ENCODE measurements at regions not wholly inside any gene's neighbourhood (a gene's known extent, or its start where the extent isn't known, plus 50 kb on each side); places are given as distances from the start of the nearest gene placed in this dataset.

DNA sequence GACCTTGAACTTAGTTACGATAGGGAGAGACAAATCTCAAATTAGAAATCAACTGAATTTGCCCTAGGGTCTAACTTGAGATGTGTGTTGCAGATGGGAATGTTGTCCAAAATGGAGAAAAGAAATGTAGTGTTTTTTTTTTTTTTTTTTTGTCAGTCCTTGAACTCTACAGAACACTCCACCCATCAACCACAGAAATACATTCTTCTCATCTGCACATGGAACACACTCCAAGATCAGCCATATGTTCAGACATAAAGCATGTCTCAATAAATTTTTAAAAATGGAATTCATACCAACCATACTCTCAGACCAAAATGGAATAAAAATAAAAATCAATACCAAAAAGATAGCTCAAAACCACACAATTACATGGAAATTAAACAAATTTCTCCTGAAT lies 526.5 kb downstream of the FBXO15 start:
- DNase-seq, result no peak

DNA sequence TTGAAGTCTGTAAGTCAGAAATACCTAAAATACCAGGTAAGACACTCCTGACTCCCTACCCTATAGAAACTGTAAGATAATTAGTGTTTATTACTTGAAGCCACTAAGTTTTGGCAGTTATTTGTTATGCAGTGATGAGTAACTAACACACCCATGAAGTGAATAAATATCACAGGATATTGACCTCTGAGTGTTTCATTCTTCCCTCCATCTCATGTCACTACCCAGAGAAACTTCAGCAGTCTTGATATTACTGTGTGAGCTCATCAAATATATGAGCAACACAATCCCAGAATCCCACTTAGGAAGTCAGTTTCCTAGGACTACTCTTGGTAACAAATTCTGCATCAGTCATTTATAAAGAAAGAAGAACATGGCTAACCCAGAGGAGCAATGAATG lies 529.7 kb downstream of the FBXO15 start:
- no peak for DNase-seq

DNA sequence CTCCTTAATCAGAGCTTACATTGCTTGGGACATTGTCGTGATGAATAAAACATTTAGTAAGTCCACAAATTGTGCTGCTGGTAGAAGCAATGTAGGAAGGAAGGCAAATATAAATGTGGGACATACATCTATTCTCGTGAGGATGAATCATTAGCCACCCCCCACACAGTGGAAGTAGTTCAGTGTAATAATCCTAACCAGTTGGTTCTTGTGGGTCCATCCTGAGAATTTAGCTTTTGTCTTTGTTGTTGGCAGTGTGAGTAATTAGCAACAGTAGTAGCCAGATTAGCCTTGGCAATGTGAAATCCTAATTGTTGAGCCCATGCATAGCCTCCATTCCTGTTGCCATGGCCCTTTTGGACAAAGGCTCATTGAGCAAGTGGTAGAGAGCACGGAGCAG lies 532.1 kb downstream of the FBXO15 start:
- no peak for DNase-seq

DNA sequence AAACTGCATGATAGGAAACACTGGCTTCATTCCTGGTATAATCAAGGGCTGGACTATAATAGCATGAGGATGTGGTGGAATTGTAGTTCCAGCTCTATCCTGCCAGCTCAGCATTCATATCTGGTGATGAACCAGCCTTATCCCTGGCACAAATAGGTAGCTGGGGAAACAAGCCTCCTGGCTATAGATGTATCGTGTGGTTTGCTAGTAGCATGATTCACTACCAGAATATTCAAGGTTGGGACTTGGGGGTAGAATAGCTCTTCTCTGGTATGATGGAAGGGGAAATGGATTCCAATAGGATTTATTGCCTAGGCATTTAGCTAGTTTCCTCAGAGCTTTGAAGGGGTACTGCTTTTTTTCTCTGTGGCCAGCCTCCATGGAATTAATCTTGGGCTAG lies 532.8 kb downstream of the FBXO15 start:
- no peak for DNase-seq

DNA sequence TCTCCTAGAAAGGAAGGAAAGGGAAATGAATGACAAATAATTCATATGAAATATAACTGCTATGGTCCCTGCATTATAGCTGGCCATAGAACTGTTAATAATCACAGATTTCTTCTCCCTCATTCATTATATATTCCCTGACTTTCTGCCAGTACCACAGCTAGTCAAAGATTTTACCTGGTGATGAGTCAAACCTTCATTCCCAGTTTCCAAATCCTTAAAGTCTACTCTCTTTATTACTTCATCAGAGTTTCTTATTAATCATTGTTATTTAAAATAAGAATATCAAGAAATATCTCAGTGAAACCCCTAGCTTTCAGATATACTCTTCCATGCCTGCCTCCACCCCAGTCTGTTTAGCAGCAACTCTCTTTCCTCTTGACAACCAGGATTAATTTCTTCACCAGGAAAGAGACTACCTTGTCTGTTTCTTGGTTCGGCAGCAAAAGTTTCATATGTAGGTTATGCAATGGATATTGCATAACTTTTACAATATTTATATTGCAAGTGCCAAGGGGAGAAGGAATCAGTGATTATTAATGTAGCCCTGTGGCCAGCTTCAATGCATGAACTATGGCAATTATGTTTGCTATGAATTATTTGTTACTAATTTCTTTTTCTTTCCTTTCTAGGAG lies 533.8 kb downstream of the FBXO15 start:
- DNase-seq, result no peak

DNA sequence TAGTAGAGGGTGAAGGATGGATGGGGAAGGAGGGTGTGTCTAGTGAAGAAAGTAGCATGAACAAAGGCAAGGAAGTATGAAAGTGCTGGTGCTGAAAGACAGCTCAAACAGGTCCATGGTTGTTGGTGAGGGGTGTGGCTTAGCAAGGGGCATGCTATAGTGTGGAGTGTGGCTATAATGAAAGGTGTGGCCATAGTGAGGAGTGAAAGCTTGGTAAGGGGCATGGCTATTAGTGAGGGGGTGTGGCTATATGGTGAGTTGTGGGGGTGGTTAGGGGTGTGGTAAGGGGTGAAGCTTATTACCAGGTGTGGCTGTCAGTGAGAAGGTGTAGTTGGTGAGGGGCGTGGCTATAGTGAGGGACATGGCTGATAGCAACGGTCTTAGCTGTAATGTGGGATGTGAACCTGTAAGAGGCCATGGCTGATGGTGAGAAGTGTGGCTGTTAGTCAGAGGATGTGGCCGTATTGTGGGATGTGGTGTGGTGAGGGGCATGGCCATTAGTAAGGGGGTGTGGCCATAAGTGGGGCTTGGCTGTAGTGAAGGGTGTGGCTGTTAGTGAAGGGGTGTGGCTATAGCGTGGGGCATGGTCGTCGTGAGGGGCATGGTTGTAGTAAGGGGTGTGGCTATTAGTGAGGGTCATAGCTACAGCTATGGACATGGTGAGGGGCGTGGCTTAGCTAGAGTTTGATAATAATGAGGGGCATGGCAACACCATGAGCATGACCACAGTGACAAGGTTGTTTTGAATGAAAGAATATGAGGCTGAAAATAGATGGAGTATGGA lies 549.6 kb downstream of the FBXO15 start:
- DNase-seq, result no peak

DNA sequence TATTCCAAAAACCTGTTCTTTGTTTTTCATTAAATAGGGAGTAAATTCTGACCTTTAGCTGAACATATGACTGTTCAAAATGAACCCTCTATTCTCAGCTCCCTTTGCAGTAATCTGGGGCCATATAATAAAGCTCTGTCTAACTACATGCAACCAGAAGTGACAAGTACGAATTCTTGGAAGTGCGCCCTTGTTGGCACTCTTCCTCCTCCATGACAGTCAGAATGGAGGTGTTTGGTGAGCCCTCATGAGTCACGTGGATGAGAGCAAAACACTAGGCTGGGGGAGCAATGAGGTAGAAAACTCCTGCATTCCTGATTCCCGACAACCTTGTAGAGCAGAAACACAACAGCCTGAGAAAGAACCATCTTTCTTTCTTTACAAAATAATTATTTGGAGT lies 552.9 kb downstream of the FBXO15 start:
- no peak for DNase-seq

DNA sequence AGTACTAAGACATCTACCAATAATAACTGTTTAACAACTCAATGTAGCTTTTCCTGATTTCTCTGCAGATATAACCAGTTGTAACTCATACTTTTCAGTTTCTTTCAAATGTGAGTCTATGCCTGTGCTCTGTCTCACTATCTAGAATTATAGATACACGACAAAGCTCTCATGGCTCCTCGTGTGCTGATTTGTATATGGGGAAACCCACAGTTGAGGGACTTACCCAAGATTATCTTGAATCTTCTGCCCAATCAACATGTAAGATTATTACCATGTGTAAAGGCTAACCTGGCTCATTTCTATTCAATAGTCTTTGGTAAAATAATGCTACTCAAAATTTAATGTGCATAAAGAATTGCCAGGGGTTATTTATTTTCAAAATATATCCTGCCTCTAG lies 554.4 kb downstream of the FBXO15 start:
- DNase-seq, result no peak

DNA sequence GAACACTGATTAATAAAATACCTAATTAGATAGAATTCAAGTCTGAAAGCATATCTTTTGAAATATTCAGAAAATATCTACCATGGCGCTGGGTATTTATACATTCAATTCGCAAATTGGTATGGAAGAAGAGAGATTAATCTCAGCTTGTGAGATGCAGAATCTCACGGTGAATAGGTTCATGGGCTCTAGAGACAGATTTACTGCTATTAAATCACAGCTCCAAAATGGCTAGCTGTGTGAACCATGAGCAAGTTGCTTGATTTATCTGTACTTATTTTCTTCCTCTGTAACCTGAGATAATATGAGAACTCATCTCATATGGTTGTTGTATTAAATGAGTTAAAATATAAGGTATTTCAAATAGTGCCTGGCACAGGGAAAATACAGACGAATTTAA lies 556.7 kb downstream of the FBXO15 start:
- no peak for DNase-seq

DNA sequence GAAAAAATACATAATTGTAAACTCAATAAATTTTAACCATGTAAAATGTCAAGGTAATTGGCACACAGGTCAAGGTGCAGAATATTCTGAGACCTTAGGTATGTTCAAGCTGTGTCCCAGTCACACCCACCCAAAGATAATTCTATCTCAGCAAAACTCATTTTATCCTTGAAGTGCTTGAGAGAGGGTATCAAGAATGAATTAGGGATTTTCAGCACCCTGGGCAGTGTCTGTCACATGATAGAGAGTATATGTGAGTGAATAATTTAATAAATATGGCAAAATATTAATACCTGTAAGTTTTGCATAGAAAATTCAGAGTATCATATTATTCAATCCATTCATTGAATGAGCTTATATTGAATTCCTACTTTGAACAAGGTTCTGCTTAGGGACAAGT lies 567.9 kb downstream of the FBXO15 start:
- DNase-seq, result no peak

DNA sequence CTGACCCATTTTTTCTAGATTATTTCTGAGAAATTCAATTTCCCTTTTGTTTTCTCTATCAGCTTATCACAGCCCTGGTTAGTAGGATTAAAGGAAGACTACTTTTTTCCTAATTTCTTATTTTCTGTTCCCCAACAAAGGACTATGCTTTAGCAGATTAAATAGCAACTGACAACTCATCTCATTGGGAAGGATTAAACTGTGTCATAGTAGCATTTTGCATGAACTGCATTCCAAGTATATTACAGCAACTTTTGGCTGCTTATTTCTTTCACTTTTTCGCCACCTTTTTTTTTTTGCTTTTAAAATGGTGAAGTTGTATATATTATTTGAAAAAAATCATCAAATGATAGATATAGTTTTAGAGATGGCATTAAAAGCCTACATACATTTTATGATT lies 570.3 kb downstream of the FBXO15 start:
- no peak for DNase-seq

DNA sequence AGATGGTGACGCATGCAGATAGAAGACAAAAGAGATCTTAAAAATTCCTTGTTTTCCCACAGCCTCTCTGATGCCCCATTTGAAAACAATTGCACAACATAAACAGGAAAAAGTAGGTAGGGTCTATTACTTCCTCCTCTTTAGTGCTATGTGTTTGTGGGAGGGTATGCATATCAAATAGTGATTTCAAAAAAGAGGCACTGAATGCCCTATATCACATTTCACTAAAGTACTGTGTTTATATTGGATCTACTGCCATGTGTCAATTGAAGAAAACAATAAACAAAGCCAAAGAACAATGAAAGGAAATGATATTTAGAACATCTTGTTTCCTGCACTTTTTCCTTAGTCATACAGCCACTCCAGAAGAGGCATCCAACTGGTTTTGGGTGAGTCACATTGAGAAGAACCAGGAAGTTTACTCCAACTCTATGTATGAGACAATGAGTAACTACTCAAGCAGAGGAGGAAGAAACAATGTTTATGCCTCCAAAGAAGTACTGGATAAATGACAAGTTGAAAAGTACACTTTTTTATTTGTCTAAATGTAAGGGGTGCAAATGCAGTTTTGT lies 583.6 kb downstream of the FBXO15 start:
- DNase-seq, result no peak

DNA sequence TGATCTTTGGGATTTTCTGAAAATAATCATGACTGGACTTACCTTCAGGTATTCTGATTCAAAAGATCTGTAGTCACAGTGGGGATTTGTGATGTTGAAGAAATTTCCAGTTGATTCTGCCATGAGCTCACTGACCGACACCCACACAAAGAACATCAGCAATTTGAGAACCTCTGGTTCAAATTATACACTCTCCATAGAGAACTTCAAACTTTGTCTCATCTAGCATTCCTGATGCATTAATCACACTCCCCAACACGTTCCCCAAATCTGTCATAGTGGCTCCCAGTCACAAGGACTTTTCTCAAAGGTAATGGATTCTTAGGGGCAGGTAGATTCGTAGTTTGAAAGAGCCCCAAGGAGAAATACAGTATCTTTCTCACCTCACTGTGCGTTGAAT lies 584.3 kb downstream of the FBXO15 start:
- no peak for DNase-seq

DNA sequence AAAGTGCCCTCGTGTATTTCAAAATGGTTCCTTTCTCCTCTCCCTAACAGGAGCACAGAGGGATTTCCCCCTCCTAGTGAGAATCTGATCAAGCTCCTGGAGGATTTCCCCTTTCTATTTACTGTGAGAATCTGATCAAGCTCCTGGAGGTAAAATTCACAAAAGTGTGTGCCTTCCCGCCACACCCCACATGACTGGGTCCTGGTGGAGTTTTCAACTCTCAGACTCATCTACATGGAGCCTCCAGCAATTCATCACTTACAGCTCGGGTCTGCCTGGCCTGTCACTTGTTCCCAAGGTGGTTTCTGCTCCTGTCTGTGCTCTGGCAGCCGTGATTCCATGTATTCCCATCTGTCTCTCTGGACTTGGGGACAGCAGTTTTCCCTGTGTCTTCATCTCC lies 590.7 kb downstream of the FBXO15 start:
- no peak for DNase-seq

DNA sequence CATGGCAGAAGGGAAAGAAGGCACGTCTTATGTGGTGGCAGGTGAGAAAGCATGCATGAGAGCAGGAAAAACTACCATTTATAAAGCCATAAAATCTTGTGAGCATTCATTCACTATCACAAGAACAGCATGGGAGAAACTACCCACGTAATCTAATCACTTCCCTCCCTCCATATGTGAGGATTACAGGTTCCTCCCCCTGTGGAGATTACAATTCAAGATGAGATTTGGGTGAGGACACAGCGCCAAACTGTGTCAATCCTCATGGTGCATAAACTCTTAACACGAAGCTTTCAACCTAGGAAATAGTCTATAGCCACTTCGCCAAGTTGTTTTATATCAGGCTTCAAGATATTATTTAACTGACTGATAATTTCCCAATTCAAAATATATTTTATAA lies 595.5 kb downstream of the FBXO15 start:
- no peak for DNase-seq

DNA sequence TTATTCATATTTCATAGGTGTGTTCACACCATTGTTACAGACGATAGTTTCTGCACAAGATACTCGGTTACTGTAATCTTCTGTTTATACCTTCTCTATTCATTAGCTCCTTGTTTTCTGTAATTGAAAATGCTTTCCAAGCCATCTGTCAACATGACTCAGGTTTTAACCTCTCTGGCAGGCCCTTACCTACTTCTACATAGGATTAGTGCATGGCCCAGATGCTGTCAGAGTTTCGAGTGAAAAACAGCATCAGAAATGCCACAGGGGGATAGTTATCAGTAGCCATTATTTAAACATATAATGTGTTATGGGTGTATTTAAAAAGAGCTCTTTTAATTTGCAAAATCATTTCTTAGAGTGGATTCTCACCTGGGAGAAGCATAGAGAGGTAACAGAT lies 596.4 kb downstream of the FBXO15 start:
- DNase-seq, result no peak

DNA sequence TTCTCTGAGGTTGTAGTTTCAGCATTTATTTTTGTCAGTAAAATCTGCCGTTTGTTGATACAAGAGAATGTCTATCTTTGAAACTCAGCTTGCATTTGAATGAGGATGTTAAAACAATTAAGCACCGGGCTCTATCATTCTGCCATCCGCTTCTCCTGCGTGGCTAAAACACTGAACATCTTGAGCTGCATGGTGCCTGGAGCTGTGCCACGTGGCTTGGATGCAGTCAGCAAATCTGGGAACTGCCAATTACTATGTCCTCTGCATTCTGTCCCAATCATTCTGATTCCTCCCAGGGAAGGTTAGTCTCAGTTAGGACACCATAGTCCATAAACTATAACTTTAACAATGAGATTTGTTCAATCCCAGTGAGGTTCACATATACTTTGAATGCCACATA lies 598.4 kb downstream of the FBXO15 start:
- no peak for DNase-seq

DNA sequence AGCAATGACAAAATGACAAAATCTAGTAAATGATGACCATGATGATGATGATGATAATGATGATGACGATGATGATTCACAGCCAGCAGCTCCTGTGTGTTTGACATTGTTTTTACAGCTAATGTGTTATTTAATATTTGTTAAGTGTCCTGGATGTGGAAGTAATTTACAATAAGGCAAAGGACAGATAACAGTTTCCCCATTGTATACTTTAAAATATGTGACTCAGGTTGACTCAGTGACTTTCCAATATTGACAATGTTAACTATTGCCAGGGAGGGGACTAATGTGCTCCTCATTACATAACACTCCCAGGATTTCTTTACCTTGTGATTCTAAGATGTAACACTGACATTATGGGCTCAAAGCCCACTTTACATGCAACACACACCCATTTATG lies 602.2 kb downstream of the FBXO15 start:
- DNase-seq, result no peak

DNA sequence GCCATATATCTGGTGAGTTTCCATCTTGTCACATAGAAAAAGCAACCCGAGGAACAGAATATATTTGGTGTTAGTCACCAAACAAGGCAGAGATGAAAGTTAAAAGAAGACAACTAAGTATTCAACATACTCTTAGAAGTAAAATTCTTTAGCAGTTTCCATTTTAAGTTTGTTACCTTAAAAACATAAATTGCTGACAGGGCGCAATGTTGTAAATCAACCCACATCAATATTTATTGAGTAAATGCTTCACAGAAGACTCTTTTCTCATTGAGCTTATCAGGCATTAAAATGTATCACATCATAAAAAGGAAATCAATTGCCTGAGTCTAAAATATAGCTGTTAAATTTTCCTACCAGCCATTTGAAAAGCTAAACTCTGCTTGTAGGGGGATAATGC lies 603.0 kb downstream of the FBXO15 start:
- no peak for DNase-seq

DNA sequence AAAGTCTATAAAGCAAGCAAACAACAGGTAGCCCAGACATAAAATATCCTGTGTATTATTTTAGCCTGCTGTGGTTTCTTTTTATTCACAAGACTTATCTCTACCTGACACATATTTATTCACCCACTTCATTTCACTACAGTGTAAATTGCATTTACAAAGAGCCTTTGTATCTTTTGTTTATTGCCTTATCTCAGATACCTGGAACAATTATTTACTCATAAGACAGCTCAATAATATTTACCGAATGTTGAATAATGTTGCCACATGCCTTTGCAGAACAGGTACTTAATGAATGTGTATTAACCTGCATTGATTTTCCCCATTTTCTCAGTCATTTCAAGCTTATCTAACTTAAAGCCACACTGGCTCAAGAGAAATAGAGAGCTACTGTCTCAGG lies 603.6 kb downstream of the FBXO15 start:
- DNase-seq, result no peak

DNA sequence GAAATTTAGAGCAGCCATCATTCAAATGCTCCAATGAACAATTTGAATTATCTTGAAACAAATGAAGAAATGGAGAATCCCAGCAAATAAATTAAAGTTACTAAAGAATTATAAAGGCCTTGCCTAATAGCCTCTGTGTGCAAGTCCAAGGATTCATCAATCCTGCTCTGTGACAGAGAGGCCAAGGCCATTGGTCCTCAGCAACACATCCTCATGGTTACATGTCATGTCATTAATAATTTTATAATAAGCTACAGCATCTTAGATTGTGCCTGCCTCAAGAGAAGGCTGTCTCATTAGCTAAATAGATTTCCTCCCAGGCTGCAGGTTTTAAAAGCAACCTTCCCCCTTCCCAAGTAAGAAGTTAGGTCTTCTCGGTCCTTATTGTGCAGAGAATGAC lies 611.6 kb downstream of the FBXO15 start:
- no peak for DNase-seq

DNA sequence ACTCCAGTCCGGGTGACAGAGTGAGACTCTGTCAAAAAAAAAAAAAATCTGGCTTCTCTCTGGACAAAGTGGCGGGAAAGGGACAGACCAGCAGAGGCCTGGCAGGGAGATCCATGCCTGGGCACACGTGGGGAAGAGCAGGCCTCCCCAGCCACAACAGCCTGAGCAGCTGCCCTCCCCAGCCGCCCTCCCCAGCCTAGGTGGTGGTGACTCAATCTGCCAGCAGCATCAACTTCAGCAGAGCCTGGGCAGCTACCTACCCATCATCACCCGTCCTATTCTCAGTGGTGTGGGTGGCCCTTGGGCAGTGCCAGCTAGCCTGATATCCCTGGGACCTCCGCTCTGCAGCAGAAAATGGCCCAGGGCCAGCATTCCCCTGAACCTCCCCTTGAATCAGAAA lies 612.4 kb downstream of the FBXO15 start:
- DNase-seq, result no peak

DNA sequence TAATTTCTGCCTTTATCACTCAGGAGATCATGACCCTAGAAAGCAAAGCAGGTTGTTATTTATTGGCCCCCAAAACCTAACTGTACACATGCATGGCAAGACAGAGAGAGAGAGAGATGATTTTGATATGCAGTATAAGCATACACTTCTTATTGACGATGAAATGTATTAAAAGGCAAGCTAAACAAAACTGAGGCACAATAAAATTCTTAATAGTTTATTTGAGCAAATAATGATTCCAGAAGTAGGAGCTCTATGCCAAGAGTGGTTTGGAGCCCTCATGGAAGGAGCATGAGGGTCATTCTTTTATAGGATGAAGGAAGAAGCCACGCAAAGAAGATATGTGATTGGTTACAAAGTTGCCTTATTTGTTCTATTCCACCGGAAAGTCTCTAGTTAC lies 616.0 kb downstream of the FBXO15 start:
- DNase-seq, result no peak

DNA sequence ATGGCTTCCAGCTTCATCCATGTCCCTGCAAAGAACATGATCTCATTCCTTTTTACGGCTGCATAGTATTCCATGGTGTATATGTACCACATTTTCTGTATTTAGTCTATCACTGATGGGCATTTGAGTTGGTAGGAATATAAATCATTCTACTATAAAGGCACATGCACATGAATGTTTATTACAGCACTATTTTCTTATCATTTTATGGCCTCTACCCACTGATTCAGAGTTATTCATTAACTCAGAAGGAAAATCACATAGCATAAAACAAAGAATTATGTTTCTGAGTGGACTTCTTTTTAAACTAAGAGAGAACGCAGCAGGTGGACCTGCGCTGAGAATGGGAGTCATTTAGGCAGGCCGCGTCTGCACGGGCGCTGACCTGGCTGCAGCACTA lies 619.6 kb downstream of the FBXO15 start:
- no peak for DNase-seq

DNA sequence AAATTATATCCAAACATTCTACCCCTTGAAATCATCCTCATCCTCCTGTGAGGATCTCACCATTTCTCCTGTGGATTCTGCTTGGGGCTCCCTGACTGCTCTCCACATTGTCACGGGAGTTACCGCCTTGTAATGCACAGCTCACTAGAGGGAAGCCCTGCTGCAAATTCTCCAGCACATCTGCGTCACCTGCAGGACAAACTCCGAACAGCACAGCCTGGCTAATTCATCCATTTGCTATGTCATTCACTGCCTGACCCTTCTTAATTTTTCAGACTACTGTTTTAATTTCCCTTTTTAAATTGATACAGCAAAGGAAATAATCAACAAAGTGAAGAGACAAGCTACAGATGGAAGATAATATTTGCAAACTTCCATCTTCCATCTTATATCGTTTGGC lies 627.4 kb downstream of the FBXO15 start:
- DNase-seq, result no peak

All from inflammatory macrophage (primary cell).